ENCODE measurements at regions not wholly inside any gene's neighbourhood (a gene's known extent, or its start where the extent isn't known, plus 50 kb on each side); places are given as distances from the start of the nearest gene placed in this dataset.

DNA sequence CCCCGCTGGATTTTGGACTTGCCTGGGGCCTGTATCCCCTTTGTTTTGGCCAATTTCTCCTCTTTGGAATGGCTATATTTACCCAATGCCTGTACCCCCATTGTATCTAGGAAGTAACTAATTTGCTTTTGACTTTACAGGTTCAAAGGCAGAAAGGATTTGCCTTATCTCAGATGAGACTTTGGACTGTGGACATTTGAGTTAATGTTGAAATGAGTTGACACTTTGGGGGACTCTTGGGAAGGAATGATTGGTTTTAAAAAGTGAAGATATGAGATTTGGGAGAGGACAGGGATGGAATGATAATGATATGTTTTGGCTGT lies 1220.3 kb upstream of the CITED2 start:
- BruUV-seq (replicated peaks) = no TSS peak
- Histone ChIP-seq H3K27ac (ENCODE audit: extremely low read depth, low read depth, low read length) (no peak overlapping the region), H3K36me3 (ENCODE audit: control insufficient read depth, insufficient read depth, low read length) (no peaks in the 10 kb centered on the region), H3K9ac (ENCODE audit: insufficient read depth in 1 of 2, low read depth in 2 of 2, low read length in 2 of 2) (no peak overlapping the region), H3K4me1 (replicated peaks in 1 of 2; ENCODE audit: control insufficient read depth in 2 of 2, insufficient read depth in 2 of 2, low read length in 2 of 2) (no peaks in the 10 kb centered on the region), H3K9me3 (replicated peaks; ENCODE audit: control insufficient read depth, insufficient read depth, low read depth, low read length) (no peaks in the 10 kb centered on the region), H4K20me1 (replicated peaks; ENCODE audit: control insufficient read depth, insufficient read depth, low read length) (no peaks in the 10 kb centered on the region), H3K79me2 (ENCODE audit: control insufficient read depth, insufficient read depth, low read length) (no peaks in the 10 kb centered on the region), H2AFZ (ENCODE audit: low read depth, low read length) (no peak overlapping the region), H3K27me3 (ENCODE audit: control insufficient read depth in 2 of 2, insufficient read depth in 2 of 2, low read length in 2 of 2) (no peaks in the 10 kb centered on the region), H3K4me3 (no peak overlapping the region), H3K9me1 (ENCODE audit: control insufficient read depth, insufficient read depth, low read length) (no peaks in the 10 kb centered on the region), H3K4me2 (ENCODE audit: insufficient read depth, low read length) (no peak overlapping the region)
- intact Hi-C loops (cut with micrococcal nuclease) (no loop called here), in situ Hi-C loops (cut with MboI) (no loop called here)
- no peak for TF ChIP-seq ZNF589 (CRISPR knock-in tag; IDR thresholded peaks at IDR 0.05; ENCODE audit: low read depth)
- TF ChIP-seq CHD2 (IDR thresholded peaks at IDR 0.05; ENCODE audit: low read depth, low read length) = no peak
- TF ChIP-seq ZNF274 (IDR thresholded peaks at IDR 0.05; ENCODE audit: borderline replicate concordance, low read depth, low read length) = no peak
- TF ChIP-seq U2AF2 (optimal IDR thresholded peaks at IDR 0.05; ENCODE audit: low read depth, low read length) = no peak
- no peak for TF ChIP-seq ZBTB1 (CRISPR knock-in tag; IDR thresholded peaks at IDR 0.05; ENCODE audit: borderline replicate concordance, low read depth)
- TF ChIP-seq ZZZ3 (IDR thresholded peaks at IDR 0.05) = no peak
- TF ChIP-seq THRB (CRISPR knock-in tag; conservative IDR thresholded peaks at IDR 0.05) = no peak
- TF ChIP-seq ZNF695 (CRISPR knock-in tag; IDR thresholded peaks at IDR 0.05) = no peak
- TF ChIP-seq WHSC1 (IDR thresholded peaks at IDR 0.05; ENCODE audit: low read length) = no peak
- no peak for TF ChIP-seq FOXM1 (IDR thresholded peaks at IDR 0.05; ENCODE audit: low read depth)
- no peak for TF ChIP-seq FOXM1 (CRISPR knock-in tag; IDR thresholded peaks at IDR 0.05; ENCODE audit: low read depth)
- TF ChIP-seq, protein P1, sequence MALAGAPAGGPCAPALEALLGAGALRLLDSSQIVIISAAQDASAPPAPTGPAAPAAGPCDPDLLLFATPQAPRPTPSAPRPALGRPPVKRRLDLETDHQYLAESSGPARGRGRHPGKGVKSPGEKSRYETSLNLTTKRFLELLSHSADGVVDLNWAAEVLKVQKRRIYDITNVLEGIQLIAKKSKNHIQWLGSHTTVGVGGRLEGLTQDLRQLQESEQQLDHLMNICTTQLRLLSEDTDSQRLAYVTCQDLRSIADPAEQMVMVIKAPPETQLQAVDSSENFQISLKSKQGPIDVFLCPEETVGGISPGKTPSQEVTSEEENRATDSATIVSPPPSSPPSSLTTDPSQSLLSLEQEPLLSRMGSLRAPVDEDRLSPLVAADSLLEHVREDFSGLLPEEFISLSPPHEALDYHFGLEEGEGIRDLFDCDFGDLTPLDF (CRISPR knock-in tag; IDR thresholded peaks at IDR 0.05) = no peak
- TF ChIP-seq TGIF2 (CRISPR knock-in tag; IDR thresholded peaks at IDR 0.05) = no peak
- no peak for TF ChIP-seq HMG20A (CRISPR knock-in tag; conservative IDR thresholded peaks at IDR 0.05)
- TF ChIP-seq ELF2 (CRISPR knock-in tag; IDR thresholded peaks at IDR 0.05) = no peak
- TF ChIP-seq ZNF830 (CRISPR knock-in tag; IDR thresholded peaks at IDR 0.05) = no peak
- TF ChIP-seq BRF1 (IDR thresholded peaks at IDR 0.05; ENCODE audit: borderline replicate concordance, extremely low read depth, insufficient read length) = no peak
- DNase-seq (ENCODE audit: extremely low read depth in 1 of 4, low spot score in 3 of 4) = no peak
- WGBS (ENCODE audit: insufficient coverage, low coverage, missing lambda C conversion rate) = 38% methylated on average over 1 of the region's 1 CpG
- FAIRE-seq = no peak
- no peak for ATAC-seq
- ChIA-PET POLR2A (no interaction called here), CTCF (ENCODE audit: low intra/inter-chr PET ratio) (no interaction called here)

Measured in K562 (cell line).